Activated CD8-positive, alpha-beta memory T cell treated with anti-CD3 and anti-CD28 coated beads for 24 hours (primary cell): ENCODE measurements at regions not wholly inside any gene's neighbourhood (a gene's known extent, or its start where the extent isn't known, plus 50 kb on each side); places are given as distances from the start of the nearest gene placed in this dataset.
"Not testable (repeated sequence)": the region's sequence is repeated elsewhere in the genome, so short reads cannot be mapped to it uniquely, and the experiment has no call there.

Experiments
- DNase-seq: peaks from one replicate; pipeline ENCODE4 v3.0.0-alpha.2; 2020

GRCh38 chr12:20150835-20151422 lies 217.4 kb upstream of the PDE3A start:
- no peak for DNase-seq

DNA sequence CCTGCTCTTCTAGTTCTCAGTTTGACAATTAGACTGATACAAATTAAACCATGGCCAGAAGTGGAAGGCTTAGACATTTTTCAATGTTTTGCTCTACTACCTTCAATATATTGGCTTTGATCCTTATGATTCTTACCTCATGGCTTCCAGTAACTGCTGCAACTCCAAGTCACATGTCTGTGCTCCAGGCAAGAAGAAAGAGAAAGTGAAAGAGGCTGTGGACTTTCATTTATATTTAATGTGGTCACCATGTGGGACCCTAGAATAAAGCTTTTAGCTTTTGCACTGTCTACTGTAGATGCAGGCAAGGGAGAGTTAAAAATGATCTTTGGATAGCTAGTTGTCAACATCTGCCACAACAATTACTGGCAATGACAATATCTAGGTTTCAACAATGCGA lies 214.3 kb upstream of the PDE3A start:
- no peak for DNase-seq

DNA sequence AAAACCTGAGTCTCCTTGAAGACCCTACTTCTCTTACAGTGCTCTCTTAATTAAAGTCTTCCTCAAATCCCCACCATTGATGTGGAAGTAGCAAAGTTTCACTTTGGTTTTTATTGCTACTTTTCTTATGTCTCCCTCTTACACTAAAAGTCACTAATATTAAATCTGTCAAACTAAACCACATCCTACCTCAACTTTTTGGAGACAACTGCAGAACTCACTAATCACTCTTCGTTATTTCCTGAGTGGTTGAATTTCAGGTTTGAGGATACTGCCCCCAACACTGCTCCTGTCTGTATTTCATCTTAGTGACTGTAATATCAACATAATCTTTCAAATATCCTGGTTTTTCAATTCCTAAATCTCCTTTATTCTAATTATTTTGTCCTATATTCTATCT lies 213.0 kb upstream of the PDE3A start:
- no peak for DNase-seq

- not testable (repeated sequence) for DNase-seq
These were observed 207.4 kb upstream of the PDE3A start for GRCh38 chr12:20160899-20161298.

DNA sequence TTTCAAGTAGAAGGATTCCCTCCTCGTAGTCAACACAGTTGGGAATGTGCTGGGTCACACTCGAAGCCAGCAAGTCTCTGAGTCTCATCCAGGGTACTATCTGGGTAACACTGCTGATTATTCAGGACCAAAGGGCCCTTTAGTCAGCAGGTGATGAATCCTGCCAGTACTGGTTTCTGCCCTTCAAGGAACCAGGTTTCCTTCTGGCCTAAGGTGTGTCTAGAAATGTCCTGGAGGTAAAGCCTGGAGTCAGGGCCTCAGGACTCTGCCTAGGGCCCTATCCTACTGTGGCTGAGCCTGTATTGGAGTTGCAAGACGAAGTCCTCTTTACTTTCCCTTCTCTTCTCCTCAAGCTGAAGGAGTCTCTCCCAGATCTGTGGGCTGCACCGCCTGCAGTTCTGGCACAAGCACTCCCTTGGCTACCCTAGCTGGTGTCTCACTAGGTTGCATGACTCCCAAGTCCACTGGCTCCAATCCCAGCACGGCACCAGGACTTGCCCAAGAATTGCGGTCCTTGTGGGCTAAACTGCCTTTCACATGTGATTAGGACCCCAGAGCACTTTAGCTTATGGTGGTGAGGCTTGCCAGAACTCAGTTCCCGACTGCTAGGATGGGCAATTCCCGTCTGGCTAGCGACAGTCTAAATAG lies 193.7 kb upstream of the PDE3A start:
- no peak for DNase-seq

GRCh38 chr12:20175704-20176388 lies 192.5 kb upstream of the PDE3A start:
- DNase-seq = no peak

- no peak for DNase-seq
These were observed 186.7 kb upstream of the PDE3A start for GRCh38 chr12:20181416-20182180.

DNA sequence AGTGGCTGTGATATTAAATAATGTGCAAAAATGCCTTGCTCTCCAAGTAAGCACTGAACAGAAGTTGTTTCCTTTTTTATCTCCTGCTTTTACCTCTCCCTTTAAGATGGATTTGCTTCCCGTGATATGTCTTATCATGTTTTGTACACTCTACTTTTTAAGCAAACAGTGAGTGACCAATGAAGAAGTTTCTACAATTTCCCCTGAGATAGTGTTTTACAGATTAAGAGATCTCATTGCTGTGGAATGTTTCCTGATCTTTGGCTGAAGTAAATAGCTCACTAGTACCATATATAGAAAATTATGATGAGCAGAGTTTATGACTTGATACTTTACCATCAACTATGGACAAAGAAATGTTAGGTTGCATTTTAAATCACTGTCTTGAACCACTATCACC lies 184.8 kb upstream of the PDE3A start:
- DNase-seq = no peak

DNA sequence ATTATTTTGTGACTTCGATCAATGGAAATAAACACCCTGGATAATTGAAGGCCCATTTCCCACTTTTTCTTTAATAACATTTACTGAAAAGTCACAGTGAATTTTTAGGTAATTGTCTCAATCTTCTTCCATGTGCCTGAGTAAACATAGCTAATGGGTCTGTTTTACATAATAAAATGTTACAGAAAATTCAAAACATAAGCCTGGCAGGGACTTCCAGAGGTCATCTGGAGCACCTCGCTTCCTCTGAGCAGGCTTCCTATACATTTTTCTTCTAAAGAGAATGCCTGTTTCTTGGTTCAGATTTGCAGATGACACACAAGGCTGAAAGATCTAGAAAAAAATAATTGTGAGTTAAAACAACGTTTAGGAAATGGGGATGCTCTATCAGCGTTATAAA lies 183.8 kb upstream of the PDE3A start:
- no peak for DNase-seq

DNA sequence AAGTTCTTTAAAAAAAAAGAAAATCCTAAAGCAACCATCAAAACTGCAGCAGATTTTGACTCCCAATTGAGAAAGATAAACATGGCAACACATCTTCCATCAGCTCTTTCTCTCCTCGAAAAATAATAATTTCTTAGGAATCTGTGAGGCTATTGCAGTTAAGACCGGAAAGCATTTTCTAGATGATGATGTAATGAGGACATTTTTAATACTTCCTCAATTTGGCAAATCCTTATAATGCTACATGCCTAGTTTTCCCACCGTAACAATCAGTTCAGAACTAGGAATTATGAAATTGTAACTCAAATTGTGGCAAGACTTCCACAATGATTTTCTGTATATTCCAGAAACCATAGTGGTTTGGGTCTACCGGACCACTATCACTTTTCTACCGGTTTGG lies 180.9 kb upstream of the PDE3A start:
- DNase-seq = no peak

DNA sequence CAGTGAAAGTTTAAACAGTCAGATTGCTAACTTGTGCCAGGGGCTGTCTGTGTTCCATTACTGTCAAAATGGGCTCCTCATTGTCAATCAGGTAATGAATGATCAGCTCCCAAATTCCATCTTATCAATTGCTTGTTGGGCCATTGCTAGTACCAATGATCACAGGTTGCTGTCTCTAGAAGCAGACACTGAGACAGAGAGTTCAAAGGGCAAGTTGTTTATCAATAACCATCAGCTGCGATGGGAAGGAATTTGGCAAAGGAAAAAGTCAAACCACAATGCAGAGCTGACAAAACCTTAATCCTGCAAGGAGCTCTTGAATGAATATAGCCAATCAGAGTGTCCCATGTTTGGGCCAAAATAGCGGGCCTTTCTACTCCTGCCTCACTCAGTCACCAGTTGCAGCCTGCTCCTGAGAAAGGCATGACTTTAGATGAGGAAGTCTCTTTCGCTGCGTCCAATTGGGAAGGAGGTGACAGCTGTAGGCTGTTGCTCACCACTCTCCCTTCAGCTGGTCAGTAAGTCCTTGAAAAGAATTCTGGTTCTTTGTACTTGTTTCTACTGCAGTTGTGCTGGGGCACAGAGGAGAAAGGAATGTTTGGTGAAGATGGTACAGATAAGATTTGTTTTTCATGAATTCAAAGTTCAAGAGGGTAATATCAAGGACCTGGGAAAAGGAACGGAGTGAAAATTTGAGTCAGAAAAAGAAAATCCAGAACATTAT lies 179.2 kb upstream of the PDE3A start:
- DNase-seq = no peak

DNA sequence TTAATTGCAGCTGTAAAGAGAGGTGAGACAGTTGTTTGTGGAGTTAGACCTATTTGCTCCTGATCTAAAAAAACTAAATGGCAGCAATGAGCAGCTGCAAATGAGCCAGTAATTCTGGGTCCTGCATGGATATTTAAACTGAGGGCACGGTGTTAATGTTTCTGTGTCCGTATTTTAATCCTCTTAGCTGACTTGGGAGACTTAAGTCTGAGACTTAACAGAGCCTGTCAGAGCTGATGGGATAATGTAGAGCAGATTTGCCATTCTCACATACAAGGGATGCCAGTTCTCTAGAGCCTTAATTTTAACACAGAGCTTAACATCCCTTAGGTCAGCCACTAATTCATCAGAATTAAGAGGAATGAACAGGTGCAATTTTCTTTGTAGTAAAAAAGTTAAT lies 178.6 kb upstream of the PDE3A start:
- no peak for DNase-seq

DNA sequence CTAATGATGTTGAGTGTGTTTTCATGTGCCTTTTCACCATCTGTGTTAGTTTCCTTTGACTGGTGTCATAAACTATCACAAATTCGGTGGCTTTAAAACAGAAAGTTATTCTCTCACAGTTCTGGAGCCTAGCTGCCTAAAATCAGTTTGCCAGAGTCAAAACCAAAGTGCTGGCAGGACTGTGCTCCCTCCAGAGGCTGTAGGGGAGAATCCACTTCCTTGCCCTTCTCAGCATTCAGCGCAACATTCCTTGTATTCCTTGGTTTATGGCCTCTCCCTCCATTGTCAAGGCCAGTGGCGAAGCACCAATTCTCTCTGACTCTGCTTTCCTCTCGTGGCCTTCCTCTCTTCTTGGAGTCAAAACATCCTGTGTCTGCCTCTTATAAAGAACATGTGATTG lies 174.2 kb upstream of the PDE3A start:
- no peak for DNase-seq

- DNase-seq = no peak
These were observed 171.6 kb upstream of the PDE3A start for GRCh38 chr12:20196767-20197166.

DNA sequence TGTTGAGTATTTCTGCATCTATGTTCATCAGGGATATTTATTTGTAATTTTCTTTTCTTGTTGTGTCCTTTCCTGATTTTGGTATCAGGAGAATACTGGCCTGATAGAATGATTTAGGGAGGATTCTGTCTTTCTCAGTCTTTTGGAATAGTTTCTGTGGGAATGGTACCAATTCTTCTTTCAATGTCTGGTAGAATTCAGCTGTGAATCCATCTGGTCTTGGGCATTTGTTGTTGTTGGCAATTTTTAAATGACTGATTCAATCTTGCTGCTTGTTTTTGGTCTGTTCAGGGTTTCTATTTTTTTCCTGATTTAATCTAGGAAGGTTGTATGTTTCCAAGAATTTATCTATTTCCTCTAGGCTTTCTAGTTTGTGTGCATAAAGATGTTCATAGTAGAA lies 170.9 kb upstream of the PDE3A start:
- DNase-seq = no peak

DNA sequence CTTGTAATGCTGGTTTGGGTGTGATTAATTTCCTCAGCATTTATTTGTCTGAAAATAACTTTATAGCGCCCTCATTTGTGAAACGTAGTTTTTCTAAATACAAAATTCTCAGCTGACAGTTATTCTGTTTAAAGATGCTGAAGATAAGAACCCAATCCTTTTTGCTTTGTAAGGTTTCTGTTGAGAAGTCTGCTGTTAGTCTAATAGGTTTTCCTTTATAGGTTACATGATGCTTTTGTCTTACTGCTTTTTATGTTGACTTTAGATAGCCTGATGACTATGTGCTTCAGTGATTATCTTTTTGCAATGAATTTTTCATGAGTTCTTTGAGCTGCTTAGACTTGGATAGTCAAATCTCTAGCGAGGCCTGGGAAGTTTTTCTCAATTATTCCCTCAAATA lies 168.6 kb upstream of the PDE3A start:
- DNase-seq = no peak

GRCh38 chr12:20201733-20202132 lies 166.6 kb upstream of the PDE3A start:
- DNase-seq = no peak

GRCh38 chr12:20205854-20206253 lies 162.5 kb upstream of the PDE3A start:
- no peak for DNase-seq

DNA sequence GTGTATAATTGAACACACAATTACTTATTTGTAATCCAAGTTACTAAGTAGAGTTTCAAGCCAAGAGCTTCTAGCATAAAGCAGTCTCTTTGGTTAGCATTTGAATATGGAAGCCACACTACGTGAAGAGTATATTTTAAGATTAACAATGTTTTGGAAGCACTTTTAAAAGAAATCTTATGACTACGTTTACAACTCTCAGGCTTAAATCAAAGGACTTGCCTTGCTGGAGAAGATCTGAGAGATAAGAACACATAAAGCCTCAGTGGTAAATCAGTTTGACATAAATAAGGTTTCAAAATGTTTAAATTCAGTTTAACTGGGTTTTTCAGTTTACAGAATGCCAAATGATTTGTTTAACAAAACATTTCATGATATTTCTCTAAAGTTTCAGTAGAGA lies 161.9 kb upstream of the PDE3A start:
- no peak for DNase-seq

DNA sequence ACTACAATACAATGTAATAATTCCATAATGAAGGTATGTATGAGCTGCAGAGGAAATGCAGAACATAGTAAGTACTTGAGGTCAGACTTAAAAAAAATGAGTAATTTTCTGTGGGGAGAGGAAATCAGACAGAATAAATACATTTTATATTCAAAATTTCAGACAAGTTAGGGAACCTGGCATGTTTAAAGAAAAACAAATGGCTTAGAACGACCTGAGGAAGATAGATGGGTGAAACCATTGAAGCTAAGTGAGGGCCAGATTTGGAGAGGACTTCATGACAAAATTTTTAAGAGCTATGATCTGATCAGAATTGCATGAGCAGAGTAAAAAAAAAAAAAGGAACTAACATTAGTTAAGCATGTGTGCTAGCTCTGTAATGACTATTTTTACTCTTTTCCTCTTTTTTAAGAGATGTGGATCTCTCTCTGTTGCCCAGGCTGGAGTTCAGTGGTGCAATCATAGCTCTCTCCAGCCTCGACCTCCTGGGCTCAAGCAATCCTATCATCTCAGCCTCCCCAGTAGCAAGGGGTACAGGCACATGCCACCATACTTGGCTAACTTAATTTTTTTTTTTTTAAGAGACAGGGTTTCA lies 157.6 kb upstream of the PDE3A start:
- DNase-seq = no peak

DNA sequence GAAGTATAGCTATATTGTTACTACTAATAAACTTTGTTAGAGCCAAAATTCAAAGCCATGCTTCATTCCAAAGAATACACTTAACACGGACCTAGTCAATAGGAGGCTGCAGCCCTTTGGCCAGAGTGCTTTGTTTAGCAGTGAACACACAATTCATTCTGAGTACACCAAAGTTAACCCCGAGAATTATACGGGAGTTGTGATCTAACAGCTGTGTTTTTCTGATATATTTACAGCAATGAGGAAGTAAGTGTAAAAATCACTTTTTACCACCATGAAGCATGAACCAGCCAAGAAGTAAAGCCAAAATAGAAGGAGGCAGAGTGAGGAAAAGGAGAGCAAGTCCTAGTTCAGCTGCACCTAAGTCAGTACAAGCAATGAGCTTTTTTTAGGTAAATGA lies 156.8 kb upstream of the PDE3A start:
- DNase-seq = no peak

- DNase-seq = no peak
These were observed 156.3 kb upstream of the PDE3A start for GRCh38 chr12:20211981-20212421.
